SK-N-MC (cell line): ENCODE measurements at regions not wholly inside any gene's neighbourhood (a gene's known extent, or its start where the extent isn't known, plus 50 kb on each side); places are given as distances from the start of the nearest gene placed in this dataset.

Experiments used
- FOXP2 ChIP-seq: optimal IDR thresholded peaks from 2 replicates; pipeline ENCODE3; 2011; ENCODE audit warnings: mild to moderate bottlenecking, moderate library complexity; ENCODE audit not compliant: insufficient read depth; ENCODE audit errors: extremely low read length, control extremely low read depth
- POLR2AphosphoS5 ChIP-seq: IDR thresholded peaks from 2 replicates; pipeline ENCODE4 v1.6.1; 2012; ENCODE audit warnings: mild to moderate bottlenecking, low read depth, low read length, borderline replicate concordance

GRCh38 chr1:221448585-221449175 lies 293.2 kb downstream of the DUSP10 start:
- TF ChIP-seq FOXP2 (no peak), POLR2AphosphoS5 (no peak)
